NCI-H2196 treated with DMSO at 0.1 percent for 48 hours (cell line): ENCODE measurements at regions not wholly inside any gene's neighbourhood (a gene's known extent, or its start where the extent isn't known, plus 50 kb on each side); places are given as distances from the start of the nearest gene placed in this dataset.

Source experiments
- DNase-seq: peaks from one replicate; lab custom pipeline; 2025; ENCODE audit not compliant: unreplicated experiment; lab: John Stamatoyannopoulos, UW

GRCh38 chr20:19807946-19808330 lies 49.9 kb downstream of the RIN2 start:
- no peak for DNase-seq

GRCh38 chr20:19808498-19808897 lies 50.4 kb downstream of the RIN2 start:
- no peak for DNase-seq

- no peak for DNase-seq
Observed at GRCh38 chr20:19809505-19809904, 51.4 kb downstream of the RIN2 start.

- no peak for DNase-seq
Observed at GRCh38 chr20:19811231-19811630, 53.2 kb downstream of the RIN2 start.

- no peak for DNase-seq
Observed at GRCh38 chr20:19812056-19812455, 54.0 kb downstream of the RIN2 start.

GRCh38 chr20:19812696-19813095 lies 54.6 kb downstream of the RIN2 start:
- DNase-seq, result no peak

- DNase-seq, result no peak
Observed at GRCh38 chr20:19813846-19814640, 56.0 kb downstream of the RIN2 start.

- no peak for DNase-seq
Observed at GRCh38 chr20:19815553-19815991, 57.5 kb downstream of the RIN2 start.

GRCh38 chr20:19816386-19816785 lies 58.3 kb downstream of the RIN2 start:
- no peak for DNase-seq

- no peak for DNase-seq
Observed at GRCh38 chr20:19817017-19817416, 59.0 kb downstream of the RIN2 start.

GRCh38 chr20:19819149-19819548 lies 61.1 kb downstream of the RIN2 start:
- no peak for DNase-seq

GRCh38 chr20:19820555-19821211 lies 62.6 kb downstream of the RIN2 start:
- no peak for DNase-seq

- no peak for DNase-seq
Observed at GRCh38 chr20:19821606-19822005, 63.5 kb downstream of the RIN2 start.

- no peak for DNase-seq
Observed at GRCh38 chr20:19823216-19823615, 65.2 kb downstream of the RIN2 start.

GRCh38 chr20:19823971-19824370 lies 65.9 kb downstream of the RIN2 start:
- no peak for DNase-seq

GRCh38 chr20:19824861-19825260 lies 66.8 kb downstream of the RIN2 start:
- DNase-seq, result no peak

GRCh38 chr20:19826179-19826914 lies 68.3 kb downstream of the RIN2 start:
- DNase-seq, result no peak

- DNase-seq, result no peak
Observed at GRCh38 chr20:19827818-19828217, 69.8 kb downstream of the RIN2 start.

GRCh38 chr20:19828232-19828631 lies 70.2 kb downstream of the RIN2 start:
- DNase-seq, result no peak

- no peak for DNase-seq
Observed at GRCh38 chr20:19830211-19830785, 72.2 kb downstream of the RIN2 start.

- no peak for DNase-seq
Observed at GRCh38 chr20:19832875-19833274, 74.8 kb downstream of the RIN2 start.

GRCh38 chr20:19833395-19833794 lies 75.3 kb downstream of the RIN2 start:
- DNase-seq, result no peak
